Panc1 (cell line): ENCODE measurements at regions not wholly inside any gene's neighbourhood (a gene's known extent, or its start where the extent isn't known, plus 50 kb on each side); places are given as distances from the start of the nearest gene placed in this dataset.

Source experiments
- POLR2AphosphoS5 ChIP-seq: IDR thresholded peaks from 2 replicates; pipeline ENCODE4 v1.6.1; 2012; ENCODE audit warnings: mild to moderate bottlenecking, low read depth, low read length, moderate library complexity
- TCF7L2 ChIP-seq: IDR thresholded peaks from 2 replicates; pipeline ENCODE4 v1.6.1; 2011; ENCODE audit warnings: mild to moderate bottlenecking, low read depth, low read length, inconsistent platforms
- TF ChIP-seq, protein P1 (sequence below): fragments of 450-650 bp; IDR thresholded peaks from 2 replicates; pipeline ENCODE4 v1.5.1; 2017; ENCODE audit warnings: mild to moderate bottlenecking
- TF ChIP-seq, protein P2 (sequence below), 2 experiments: IDR thresholded peaks; 2 replicates each; pipeline ENCODE4 v1.6.1; 2011 to 2012; ENCODE audit warnings: low read depth in 2 of 2, control low read depth in 1 of 2, low read length in 1 of 2, mild to moderate bottlenecking in 1 of 2, moderate library complexity in 1 of 2; ENCODE audit not compliant: insufficient read depth in 1 of 2

DNA sequence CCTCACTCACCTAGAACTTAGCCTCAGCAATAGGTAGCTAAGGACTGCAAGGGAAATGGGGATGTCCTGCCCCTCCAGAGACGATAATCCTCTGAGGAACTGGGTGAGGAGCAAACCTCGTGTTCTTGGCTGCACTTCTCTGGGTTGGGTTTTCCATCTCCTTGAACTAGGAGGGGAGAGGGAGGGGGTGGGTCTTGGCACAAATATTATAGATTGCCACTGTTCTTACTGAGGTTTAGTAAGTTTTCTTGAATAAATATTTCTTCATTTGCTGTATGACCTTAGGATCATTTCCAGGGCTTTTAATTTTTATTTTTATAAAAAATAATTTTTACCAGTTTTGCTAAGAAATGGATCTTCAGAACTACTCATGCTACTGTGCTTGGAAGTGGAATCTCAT is 406.7 kb upstream of the FZD8 start:
- TF ChIP-seq, protein P1, sequence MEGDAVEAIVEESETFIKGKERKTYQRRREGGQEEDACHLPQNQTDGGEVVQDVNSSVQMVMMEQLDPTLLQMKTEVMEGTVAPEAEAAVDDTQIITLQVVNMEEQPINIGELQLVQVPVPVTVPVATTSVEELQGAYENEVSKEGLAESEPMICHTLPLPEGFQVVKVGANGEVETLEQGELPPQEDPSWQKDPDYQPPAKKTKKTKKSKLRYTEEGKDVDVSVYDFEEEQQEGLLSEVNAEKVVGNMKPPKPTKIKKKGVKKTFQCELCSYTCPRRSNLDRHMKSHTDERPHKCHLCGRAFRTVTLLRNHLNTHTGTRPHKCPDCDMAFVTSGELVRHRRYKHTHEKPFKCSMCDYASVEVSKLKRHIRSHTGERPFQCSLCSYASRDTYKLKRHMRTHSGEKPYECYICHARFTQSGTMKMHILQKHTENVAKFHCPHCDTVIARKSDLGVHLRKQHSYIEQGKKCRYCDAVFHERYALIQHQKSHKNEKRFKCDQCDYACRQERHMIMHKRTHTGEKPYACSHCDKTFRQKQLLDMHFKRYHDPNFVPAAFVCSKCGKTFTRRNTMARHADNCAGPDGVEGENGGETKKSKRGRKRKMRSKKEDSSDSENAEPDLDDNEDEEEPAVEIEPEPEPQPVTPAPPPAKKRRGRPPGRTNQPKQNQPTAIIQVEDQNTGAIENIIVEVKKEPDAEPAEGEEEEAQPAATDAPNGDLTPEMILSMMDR, result no peak
- no peak for TF ChIP-seq TCF7L2
- TF ChIP-seq, protein P2, sequence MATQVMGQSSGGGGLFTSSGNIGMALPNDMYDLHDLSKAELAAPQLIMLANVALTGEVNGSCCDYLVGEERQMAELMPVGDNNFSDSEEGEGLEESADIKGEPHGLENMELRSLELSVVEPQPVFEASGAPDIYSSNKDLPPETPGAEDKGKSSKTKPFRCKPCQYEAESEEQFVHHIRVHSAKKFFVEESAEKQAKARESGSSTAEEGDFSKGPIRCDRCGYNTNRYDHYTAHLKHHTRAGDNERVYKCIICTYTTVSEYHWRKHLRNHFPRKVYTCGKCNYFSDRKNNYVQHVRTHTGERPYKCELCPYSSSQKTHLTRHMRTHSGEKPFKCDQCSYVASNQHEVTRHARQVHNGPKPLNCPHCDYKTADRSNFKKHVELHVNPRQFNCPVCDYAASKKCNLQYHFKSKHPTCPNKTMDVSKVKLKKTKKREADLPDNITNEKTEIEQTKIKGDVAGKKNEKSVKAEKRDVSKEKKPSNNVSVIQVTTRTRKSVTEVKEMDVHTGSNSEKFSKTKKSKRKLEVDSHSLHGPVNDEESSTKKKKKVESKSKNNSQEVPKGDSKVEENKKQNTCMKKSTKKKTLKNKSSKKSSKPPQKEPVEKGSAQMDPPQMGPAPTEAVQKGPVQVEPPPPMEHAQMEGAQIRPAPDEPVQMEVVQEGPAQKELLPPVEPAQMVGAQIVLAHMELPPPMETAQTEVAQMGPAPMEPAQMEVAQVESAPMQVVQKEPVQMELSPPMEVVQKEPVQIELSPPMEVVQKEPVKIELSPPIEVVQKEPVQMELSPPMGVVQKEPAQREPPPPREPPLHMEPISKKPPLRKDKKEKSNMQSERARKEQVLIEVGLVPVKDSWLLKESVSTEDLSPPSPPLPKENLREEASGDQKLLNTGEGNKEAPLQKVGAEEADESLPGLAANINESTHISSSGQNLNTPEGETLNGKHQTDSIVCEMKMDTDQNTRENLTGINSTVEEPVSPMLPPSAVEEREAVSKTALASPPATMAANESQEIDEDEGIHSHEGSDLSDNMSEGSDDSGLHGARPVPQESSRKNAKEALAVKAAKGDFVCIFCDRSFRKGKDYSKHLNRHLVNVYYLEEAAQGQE (IDR thresholded peaks at IDR 0.05; ENCODE audit: insufficient read depth in 1 of 2, low read depth in 2 of 2, low read length in 1 of 2), result no peak
- TF ChIP-seq POLR2AphosphoS5, result no peak
